GM20000 (cell line): ENCODE measurements at regions not wholly inside any gene's neighbourhood (a gene's known extent, or its start where the extent isn't known, plus 50 kb on each side); places are given as distances from the start of the nearest gene placed in this dataset.

Experiments used
- DNase-seq: peaks from one replicate; pipeline ENCODE4 v3.0.0; 2012; ENCODE audit warnings: low spot score
- TF ChIP-seq, protein P1 (sequence below): IDR thresholded peaks from 2 replicates; pipeline ENCODE4 v1.5.1; 2012; ENCODE audit warnings: mild to moderate bottlenecking, control low read depth; ENCODE audit errors: extremely low read depth, missing control alignments

DNA sequence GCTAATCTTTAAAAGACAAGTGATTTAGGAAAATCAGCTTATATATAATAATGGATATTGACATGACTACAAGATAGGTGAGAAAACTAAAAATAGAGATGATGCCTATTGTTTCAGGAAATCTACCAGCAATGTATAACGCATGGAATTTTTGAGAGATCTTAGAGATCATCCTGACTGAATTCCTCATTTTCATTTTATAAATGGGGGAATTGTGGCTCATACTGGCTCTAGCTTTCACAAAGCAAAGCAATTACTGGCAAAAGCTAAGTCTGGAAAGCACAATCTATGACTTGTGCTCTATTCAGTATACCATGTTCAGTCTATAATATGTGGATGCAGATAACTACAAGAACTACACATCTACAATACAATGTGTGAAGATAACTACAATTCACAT, 51.9 kb upstream of the FANCL start:
- TF ChIP-seq, protein P1, sequence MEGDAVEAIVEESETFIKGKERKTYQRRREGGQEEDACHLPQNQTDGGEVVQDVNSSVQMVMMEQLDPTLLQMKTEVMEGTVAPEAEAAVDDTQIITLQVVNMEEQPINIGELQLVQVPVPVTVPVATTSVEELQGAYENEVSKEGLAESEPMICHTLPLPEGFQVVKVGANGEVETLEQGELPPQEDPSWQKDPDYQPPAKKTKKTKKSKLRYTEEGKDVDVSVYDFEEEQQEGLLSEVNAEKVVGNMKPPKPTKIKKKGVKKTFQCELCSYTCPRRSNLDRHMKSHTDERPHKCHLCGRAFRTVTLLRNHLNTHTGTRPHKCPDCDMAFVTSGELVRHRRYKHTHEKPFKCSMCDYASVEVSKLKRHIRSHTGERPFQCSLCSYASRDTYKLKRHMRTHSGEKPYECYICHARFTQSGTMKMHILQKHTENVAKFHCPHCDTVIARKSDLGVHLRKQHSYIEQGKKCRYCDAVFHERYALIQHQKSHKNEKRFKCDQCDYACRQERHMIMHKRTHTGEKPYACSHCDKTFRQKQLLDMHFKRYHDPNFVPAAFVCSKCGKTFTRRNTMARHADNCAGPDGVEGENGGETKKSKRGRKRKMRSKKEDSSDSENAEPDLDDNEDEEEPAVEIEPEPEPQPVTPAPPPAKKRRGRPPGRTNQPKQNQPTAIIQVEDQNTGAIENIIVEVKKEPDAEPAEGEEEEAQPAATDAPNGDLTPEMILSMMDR: no peak
- no peak for DNase-seq

DNA sequence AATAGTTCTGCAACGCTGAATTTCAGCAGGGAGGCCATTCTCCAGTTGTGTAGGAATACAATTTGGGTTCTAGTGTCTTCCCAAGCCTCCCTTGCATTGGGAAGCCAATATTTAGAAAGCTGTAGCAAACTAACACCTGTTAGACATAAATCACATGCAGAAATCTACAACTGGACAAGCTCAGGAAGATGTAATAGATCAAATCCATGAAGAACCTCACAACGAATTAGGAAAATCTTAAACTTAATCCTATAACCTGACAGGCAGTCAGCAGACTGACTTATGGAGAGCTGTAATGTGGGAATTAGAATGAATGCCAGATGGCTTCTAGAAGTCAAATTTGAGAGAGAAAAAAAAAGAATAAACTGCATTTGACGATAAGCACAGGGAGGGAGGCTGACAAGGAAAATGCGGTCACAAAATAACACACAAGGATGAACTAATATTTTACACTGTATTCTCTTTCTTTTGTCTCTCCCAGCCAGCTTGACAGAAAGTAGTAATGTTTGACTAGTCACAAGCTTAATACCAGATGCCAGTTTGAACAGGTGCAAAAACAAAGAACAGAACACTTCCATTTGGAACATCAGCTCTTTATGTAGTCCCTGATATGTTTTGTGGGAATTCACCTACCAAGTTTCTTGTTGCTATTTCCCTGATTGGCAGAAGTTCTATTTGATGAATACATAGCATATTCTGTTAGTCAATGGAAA, 50.8 kb upstream of the FANCL start:
- no peak for DNase-seq
- TF ChIP-seq, protein P1: no peak
